ENCODE measurements at regions not wholly inside any gene's neighbourhood (a gene's known extent, or its start where the extent isn't known, plus 50 kb on each side); places are given as distances from the start of the nearest gene placed in this dataset.

DNA sequence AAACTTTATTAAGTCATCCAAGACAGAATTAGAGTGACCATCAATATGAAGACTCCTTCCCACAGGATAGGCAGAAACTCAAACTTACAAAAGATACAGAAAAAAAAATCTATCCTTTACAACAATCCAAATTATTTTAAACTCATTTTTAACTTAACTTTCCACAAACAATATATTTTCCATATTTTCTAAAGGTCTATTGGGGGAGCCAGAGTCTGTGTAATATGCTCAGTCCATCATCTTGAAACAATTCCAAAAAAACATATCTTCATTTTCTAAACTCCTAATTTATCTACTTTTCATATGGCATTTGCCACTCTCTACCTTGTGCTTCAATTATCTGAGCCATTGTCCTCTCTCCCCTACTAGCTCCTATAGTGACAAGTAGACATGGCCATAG, 378.1 kb downstream of the PDGFC start:
- TF ChIP-seq, protein P1, sequence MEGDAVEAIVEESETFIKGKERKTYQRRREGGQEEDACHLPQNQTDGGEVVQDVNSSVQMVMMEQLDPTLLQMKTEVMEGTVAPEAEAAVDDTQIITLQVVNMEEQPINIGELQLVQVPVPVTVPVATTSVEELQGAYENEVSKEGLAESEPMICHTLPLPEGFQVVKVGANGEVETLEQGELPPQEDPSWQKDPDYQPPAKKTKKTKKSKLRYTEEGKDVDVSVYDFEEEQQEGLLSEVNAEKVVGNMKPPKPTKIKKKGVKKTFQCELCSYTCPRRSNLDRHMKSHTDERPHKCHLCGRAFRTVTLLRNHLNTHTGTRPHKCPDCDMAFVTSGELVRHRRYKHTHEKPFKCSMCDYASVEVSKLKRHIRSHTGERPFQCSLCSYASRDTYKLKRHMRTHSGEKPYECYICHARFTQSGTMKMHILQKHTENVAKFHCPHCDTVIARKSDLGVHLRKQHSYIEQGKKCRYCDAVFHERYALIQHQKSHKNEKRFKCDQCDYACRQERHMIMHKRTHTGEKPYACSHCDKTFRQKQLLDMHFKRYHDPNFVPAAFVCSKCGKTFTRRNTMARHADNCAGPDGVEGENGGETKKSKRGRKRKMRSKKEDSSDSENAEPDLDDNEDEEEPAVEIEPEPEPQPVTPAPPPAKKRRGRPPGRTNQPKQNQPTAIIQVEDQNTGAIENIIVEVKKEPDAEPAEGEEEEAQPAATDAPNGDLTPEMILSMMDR (IDR thresholded peaks at IDR 0.05): no peak
- no peak for TF ChIP-seq POLR2A (IDR thresholded peaks at IDR 0.05)
- no peak for TF ChIP-seq POLR2AphosphoS5 (IDR thresholded peaks at IDR 0.05; ENCODE audit: insufficient read depth in 1 of 2, low read depth in 1 of 2)
